Caco-2 (cell line): ENCODE measurements at regions not wholly inside any gene's neighbourhood (a gene's known extent, or its start where the extent isn't known, plus 50 kb on each side); places are given as distances from the start of the nearest gene placed in this dataset.

Source experiments
- BruUV-seq: library from RNA; stranded (reverse); fragments of 400-500 nt; replicated peaks from 2 replicates; lab custom pipeline; 2021; lab: Mats Ljungman, UMichigan
- CTCF ChIA-PET: fragments of 300-600 bp; sonication (Branson Sonifier 250); formaldehyde crosslinking; loops from one replicate; lab custom pipeline; 2022; ENCODE audit warnings: antibody characterized with exemption; lab: Charles Lee
- POLR2A ChIA-PET: fragments of 300-600 bp; sonication (Branson Sonifier 250); formaldehyde crosslinking; loops from one replicate; lab custom pipeline; 2022; ENCODE audit warnings: antibody characterized with exemption; lab: Charles Lee
- DNase-seq, 2 experiments: peaks; one replicate each; pipeline versions ENCODE4 v3.0.0 to v3.0.0-alpha.2; 2020 to 2022
- H3K27me3 ChIP-seq: replicated peaks from 2 replicates; pipeline ENCODE4 v1.6.0; 2011; ENCODE audit warnings: low read length; ENCODE audit not compliant: control insufficient read depth, insufficient read depth
- H3K36me3 ChIP-seq: 2 replicates; pipeline ENCODE4 v1.5.1; 2011; ENCODE audit warnings: low read length; ENCODE audit not compliant: control insufficient read depth, insufficient read depth
- H3K4me1 ChIP-seq: fragments of 250-450 bp; sonication (Bioruptor Pico); 2 replicates; pipeline ENCODE4 v1.5.1; 2020; ENCODE audit warnings: mild to moderate bottlenecking
- H3K4me3 ChIP-seq: 2 replicates; pipeline ENCODE4 v1.5.1; 2011; ENCODE audit warnings: low read depth, mild to moderate bottlenecking, control low read depth, low read length
- H3K9me3 ChIP-seq: fragments of 250-450 bp; sonication (Bioruptor Pico); 2 replicates; pipeline ENCODE4 v1.5.1; 2020; ENCODE audit warnings: mild to moderate bottlenecking, moderate library complexity
- H3K27ac Mint-ChIP-seq: one replicate; pipeline ENCODE4 v1.8.0; 2022; ENCODE audit warnings: mixed read lengths; ENCODE audit not compliant: unreplicated experiment
- H3K27me3 Mint-ChIP-seq: one replicate; pipeline ENCODE4 v1.8.0; 2022; ENCODE audit warnings: mixed read lengths; ENCODE audit not compliant: insufficient read depth, unreplicated experiment
- H3K36me3 Mint-ChIP-seq: one replicate; pipeline ENCODE4 v1.8.0; 2022; ENCODE audit warnings: mild to moderate bottlenecking, mixed read lengths; ENCODE audit not compliant: insufficient read depth, unreplicated experiment
- H3K4me1 Mint-ChIP-seq: one replicate; pipeline ENCODE4 v1.8.0; 2022; ENCODE audit warnings: low read depth, mixed read lengths; ENCODE audit not compliant: unreplicated experiment
- H3K4me3 Mint-ChIP-seq: one replicate; pipeline ENCODE4 v1.8.0; 2022; ENCODE audit warnings: mild to moderate bottlenecking, moderate library complexity, mixed read lengths; ENCODE audit not compliant: unreplicated experiment
- H3K9me3 Mint-ChIP-seq: one replicate; pipeline ENCODE4 v1.8.0; 2022; ENCODE audit warnings: mixed read lengths; ENCODE audit not compliant: unreplicated experiment
- CTCF ChIP-seq, 2 experiments: fragments of 200-600 bp in 1 of 2; IDR thresholded peaks; 1 replicate in 1 of 2; 2 replicates in 1 of 2; pipeline versions ENCODE4 v1.5.1 to v1.8.0; 2011 to 2022; ENCODE audit warnings: antibody characterized with exemption in 1 of 2, control low read depth in 1 of 2, inconsistent platforms in 1 of 2, low read depth in 1 of 2, low read length in 1 of 2, mild to moderate bottlenecking in 1 of 2, moderate library complexity in 1 of 2; ENCODE audit not compliant: insufficient read depth in 1 of 2, severe bottlenecking in 1 of 2, unreplicated experiment in 1 of 2
- intact Hi-C: fragments of 100-400 bp; cut with micrococcal nuclease; formaldehyde crosslinking; loops from one replicate; pipeline ENCODE4 v1.10.0; 2022; ENCODE audit not compliant: unreplicated experiment

- POLR2A ChIA-PET, result no interaction called here
- no peak for TF ChIP-seq CTCF (IDR thresholded peaks at IDR 0.05; ENCODE audit: insufficient read depth in 1 of 2, low read depth in 1 of 2, low read length in 1 of 2, severe bottlenecking in 1 of 2, unreplicated experiment in 1 of 2)
- Mint-ChIP-seq H3K4me3 (no peak overlapping the region), H3K27me3 (peaks cover 7% of the 10 kb centered on the region), H3K27ac (no peak overlapping the region), H3K36me3 (no peaks in the 10 kb centered on the region), H3K9me3 (no peaks in the 10 kb centered on the region), H3K4me1 (no peaks in the 10 kb centered on the region)
- DNase-seq, result no peak
- CTCF ChIA-PET, result no interaction called here
- no peaks in the 10 kb centered on the region for H3K9me3 ChIP-seq
- H3K36me3 ChIP-seq, result no peaks in the 10 kb centered on the region
- intact Hi-C loops, result no loop called here
- H3K4me3 ChIP-seq, result no peak overlapping the region
- no TSS peak for BruUV-seq
- no peaks in the 10 kb centered on the region for H3K27me3 ChIP-seq
- no peaks in the 10 kb centered on the region for H3K4me1 ChIP-seq
These were observed 230.8 kb downstream of the CPE start for GRCh38 chr4:165609653-165610052.

- no peaks in the 10 kb centered on the region for H3K9me3 Mint-ChIP-seq
- ChIA-PET POLR2A (no interaction called here), CTCF (no interaction called here)
- no peak overlapping the region for H3K4me3 Mint-ChIP-seq
- no peak overlapping the region for H3K4me3 ChIP-seq
- no peaks in the 10 kb centered on the region; the same call in 1 of the 2 replicates for H3K9me3 ChIP-seq
- BruUV-seq, result no TSS peak
- TF ChIP-seq CTCF (IDR thresholded peaks at IDR 0.05; ENCODE audit: insufficient read depth in 1 of 2, low read depth in 1 of 2, low read length in 1 of 2, severe bottlenecking in 1 of 2, unreplicated experiment in 1 of 2), result no peak
- DNase-seq, result no peak
- H3K27me3 ChIP-seq, result no peaks in the 10 kb centered on the region
- intact Hi-C loops, result no loop called here
- H3K4me1 ChIP-seq, result no peaks in the 10 kb centered on the region
- H3K36me3 ChIP-seq, result no peaks in the 10 kb centered on the region
- H3K27me3 Mint-ChIP-seq, result peaks cover 7% of the 10 kb centered on the region
- H3K27ac Mint-ChIP-seq, result no peak overlapping the region
- no peaks in the 10 kb centered on the region for H3K4me1 Mint-ChIP-seq
- no peaks in the 10 kb centered on the region for H3K36me3 Mint-ChIP-seq
These were observed 232.1 kb downstream of the CPE start for GRCh38 chr4:165610679-165611437.

GRCh38 chr4:165612936-165613335 lies 234.1 kb downstream of the CPE start:
- Histone ChIP-seq H3K4me3 (no peak overlapping the region), H3K9me3 (no peaks in the 10 kb centered on the region; the same call in 1 of the 2 replicates), H3K4me1 (no peaks in the 10 kb centered on the region), H3K36me3 (no peaks in the 10 kb centered on the region), H3K27me3 (no peaks in the 10 kb centered on the region)
- Mint-ChIP-seq H3K4me3 (no peak overlapping the region), H3K4me1 (no peaks in the 10 kb centered on the region), H3K36me3 (no peaks in the 10 kb centered on the region), H3K27me3 (peaks cover 7% of the 10 kb centered on the region), H3K9me3 (no peaks in the 10 kb centered on the region), H3K27ac (no peak overlapping the region)
- TF ChIP-seq CTCF (IDR thresholded peaks at IDR 0.05; ENCODE audit: insufficient read depth in 1 of 2, low read depth in 1 of 2, low read length in 1 of 2, severe bottlenecking in 1 of 2, unreplicated experiment in 1 of 2), result no peak
- intact Hi-C loops, result no loop called here
- no TSS peak for BruUV-seq
- ChIA-PET POLR2A (no interaction called here), CTCF (no interaction called here)
- DNase-seq, result no peak
